Activated naive CD8-positive, alpha-beta T cell treated with anti-CD3 and anti-CD28 coated beads, Interleukin-2, amount 50 U/mL, for 16 hours (primary cell): ENCODE measurements at regions not wholly inside any gene's neighbourhood (a gene's known extent, or its start where the extent isn't known, plus 50 kb on each side); places are given as distances from the start of the nearest gene placed in this dataset.

Experiments
- DNase-seq: peaks from one replicate; pipeline ENCODE4 v3.0.0-alpha.2; 2020; ENCODE audit warnings: low read depth, low spot score

- DNase-seq, result no peak
Observed at GRCh38 chr15:62541846-62542245, 376.8 kb upstream of the C2CD4B start.

DNA sequence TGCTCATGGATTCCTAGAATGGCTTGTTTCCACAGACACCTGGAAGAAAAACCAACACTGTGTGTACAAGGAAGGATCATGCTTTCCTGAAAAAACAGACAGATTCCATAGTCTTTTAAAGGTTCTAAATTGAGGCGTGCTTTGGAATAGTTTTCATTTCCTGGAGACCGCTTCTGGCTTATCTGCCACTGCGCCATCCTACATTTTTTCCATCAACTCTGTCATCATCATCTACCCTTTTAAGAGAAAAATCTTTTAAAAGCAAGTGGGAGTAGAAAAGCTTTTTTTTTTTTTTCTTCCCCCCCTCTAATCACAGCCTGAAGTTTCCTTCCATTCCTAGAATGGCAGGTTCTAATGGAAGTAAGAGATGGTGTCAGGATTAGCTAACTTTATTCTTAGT, 379.4 kb upstream of the C2CD4B start:
- no peak for DNase-seq

DNA sequence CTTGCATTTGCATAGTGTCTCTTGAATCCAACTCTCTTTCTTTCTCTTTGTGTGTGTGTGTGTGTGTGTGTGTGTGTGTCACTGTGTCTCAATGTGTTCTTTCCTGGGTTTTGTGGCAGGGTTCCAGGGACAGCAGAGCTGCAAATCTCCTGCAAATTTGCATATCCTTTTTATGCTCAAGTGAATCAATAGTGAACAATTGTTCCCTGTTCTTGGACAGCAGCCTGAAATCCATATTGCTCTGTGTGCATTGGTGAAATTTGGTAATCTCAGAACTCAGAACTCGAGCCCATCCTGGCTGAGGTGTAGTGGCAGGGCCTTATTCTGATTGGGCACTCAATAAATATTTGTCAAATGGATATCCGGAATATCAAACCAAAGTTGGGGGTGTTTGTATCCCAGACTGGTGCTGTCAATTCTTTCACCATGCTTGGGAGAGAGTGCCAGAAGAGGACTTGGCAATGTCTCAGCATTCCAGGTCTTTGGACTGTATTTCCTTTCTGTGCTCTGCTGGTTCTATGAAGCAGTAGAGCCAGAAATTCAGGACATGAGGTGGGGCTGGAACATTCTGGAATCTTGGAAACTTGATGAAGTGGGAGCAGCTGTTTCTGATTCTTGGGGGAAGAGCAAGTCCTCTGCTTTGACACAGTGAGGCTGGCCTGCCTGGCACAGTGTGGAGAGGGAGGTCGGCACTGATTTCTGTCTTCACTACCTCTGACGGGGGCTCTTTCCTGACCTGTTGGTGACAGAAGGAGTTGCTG, 380.6 kb upstream of the C2CD4B start:
- no peak for DNase-seq

GRCh38 chr15:62546628-62547027, 381.5 kb upstream of the C2CD4B start:
- no peak for DNase-seq

DNA sequence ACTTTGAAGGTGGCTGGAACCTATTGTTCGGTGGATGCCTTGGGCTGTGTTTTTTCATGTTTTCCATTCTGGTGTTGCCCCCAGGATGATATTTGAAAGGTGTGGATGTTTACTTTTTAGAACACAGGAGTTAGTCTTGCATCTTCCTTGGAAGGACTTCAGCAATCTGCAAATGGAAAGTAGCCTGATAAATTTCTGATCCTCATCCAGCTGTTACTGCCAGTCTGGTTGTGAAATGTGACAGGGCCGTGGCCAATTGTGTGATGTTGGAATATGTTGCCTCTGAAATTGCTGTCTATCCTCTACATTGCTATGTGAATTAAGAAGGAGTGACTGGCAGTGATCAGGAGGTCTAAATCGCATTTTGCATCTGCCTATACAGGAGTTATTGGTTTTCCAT, 382.5 kb upstream of the C2CD4B start:
- DNase-seq, result no peak

- DNase-seq, result no peak
Observed at GRCh38 chr15:62549345-62549970, 384.4 kb upstream of the C2CD4B start.

GRCh38 chr15:62550106-62550505, 385.0 kb upstream of the C2CD4B start:
- no peak for DNase-seq

GRCh38 chr15:62552444-62552843, 387.4 kb upstream of the C2CD4B start:
- DNase-seq, result no peak

DNA sequence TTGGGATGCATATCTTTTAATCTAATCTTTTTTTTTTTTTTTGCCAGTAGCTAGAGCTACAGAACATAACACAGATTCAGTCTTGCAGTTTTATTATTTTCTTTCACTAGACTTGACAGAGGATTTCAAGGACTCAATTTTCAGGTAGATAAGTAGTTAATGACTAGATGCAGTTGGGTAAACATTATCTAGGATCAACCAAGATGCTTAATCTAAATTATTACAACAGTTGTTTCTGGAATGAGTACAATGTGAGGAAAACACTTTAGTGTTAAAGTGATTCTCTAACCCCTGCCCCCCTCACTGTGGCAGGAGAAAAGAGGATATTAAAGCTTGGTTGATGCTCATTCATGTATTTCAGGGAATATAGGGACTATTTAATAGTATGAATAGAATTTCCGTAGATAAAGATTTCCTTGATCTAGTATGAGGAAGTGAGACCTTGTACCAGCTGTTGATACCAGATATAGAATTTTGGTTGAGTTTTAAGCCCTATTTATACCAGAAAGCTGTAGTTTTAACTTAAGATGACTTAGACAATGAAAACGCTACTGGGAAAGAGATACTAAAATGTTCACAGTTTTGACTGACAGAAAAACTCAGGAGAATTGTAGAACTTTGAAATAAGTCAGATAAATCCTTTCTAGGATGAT, 389.0 kb upstream of the C2CD4B start:
- DNase-seq, result no peak

- no peak for DNase-seq
Observed at GRCh38 chr15:62558640-62559380, 393.7 kb upstream of the C2CD4B start.

DNA sequence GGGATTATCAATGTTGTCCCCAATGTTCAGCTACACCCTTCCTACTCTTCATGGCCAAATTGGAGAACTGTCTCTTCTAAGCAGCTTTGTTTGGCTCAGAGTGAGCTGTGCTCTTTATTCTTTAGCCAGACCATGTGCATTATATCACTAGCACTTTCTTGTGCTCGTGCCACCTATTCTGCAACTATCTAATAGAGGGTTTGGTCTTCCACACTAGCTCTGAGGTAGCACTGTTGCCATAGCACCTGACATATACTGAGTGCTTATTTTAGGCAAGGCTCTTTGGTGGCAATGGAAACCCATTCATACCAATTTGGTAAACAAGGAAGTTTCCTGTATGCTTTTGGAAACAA, 394.3 kb upstream of the C2CD4B start:
- no peak for DNase-seq

GRCh38 chr15:62561059-62561519, 396.0 kb upstream of the C2CD4B start:
- no peak for DNase-seq

DNA sequence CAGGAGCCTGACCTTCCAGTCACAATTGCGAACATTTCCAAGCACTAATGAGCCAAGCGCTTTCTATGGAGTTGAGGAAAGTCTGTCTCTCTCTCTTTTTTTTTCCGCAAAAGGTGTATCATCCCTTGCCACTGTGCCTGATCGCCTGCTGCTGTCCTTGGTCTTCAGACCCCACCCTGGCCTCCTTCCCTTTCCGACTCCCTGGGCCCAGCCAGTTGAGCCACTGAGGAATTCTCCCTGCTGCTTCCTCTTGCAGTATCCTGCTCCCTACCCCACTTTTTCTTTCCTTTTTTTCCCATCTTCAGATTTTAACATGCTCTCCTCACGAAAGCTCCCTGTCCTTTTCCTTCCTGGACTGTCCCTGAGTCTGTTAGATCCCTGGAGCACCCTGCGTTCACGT, 396.5 kb upstream of the C2CD4B start:
- DNase-seq, result no peak

- DNase-seq, result no peak
Observed at GRCh38 chr15:62564886-62565633, 400.0 kb upstream of the C2CD4B start.

- DNase-seq, result no peak
Observed at GRCh38 chr15:62565634-62566026, 400.5 kb upstream of the C2CD4B start.

GRCh38 chr15:62566248-62566647, 401.2 kb upstream of the C2CD4B start:
- no peak for DNase-seq

- no peak for DNase-seq
Observed at GRCh38 chr15:62567501-62567900, 402.4 kb upstream of the C2CD4B start.

DNA sequence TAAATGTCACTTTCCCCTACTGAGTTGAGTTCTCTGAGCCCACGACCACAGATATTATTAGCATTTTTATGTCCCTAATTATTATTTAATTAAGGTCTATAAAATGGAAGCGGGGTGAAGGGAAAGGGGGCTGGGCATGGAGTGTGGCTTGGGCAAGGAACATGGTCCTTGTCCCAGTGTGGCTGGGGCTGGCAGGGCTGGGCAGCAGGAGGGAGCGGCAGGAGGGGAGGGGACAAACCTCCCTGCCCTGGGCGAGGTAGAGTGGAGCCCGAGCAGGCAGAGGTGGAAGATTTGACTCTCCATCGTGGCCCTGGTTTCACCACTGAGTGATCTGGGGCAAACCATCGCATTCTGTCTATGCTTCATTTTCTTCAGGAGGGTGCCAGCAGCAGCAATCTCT, 402.9 kb upstream of the C2CD4B start:
- DNase-seq, result no peak

GRCh38 chr15:62568702-62569101, 403.6 kb upstream of the C2CD4B start:
- no peak for DNase-seq

- DNase-seq, result no peak
Observed at GRCh38 chr15:62569460-62570404, 404.6 kb upstream of the C2CD4B start.
